GM12878 (cell line): ENCODE measurements at regions not wholly inside any gene's neighbourhood (a gene's known extent, or its start where the extent isn't known, plus 50 kb on each side); places are given as distances from the start of the nearest gene placed in this dataset.

Experiments used
- ATAC-seq: fragments of 200-7000 bp; cut with Tn5 transposase; 3 replicates; pipeline ENCODE4 v1.9.1; 2020; ENCODE audit warnings: mild to moderate bottlenecking, moderate library complexity
- BruUV-seq: library from RNA; stranded (reverse); fragments of 400-500 nt; replicated peaks from 2 replicates; lab custom pipeline; 2021; lab: Mats Ljungman, UMichigan
- CTCF ChIA-PET: fragments of 300-600 bp; sonication (Branson Sonifier 250); formaldehyde crosslinking; extraction: SDS; loops from one replicate; lab custom pipeline; 2021; ENCODE audit warnings: inconsistent platforms; lab: Yijun Ruan, JAX
- POLR2A ChIA-PET: fragments of 350-600 bp; formaldehyde crosslinking; extraction: SDS; loops from one replicate; lab custom pipeline; 2021; ENCODE audit warnings: inconsistent platforms; lab: Charles Lee
- RAD21 ChIA-PET: fragments of 300-600 bp; sonication (Branson Sonifier 250); formaldehyde crosslinking; loops from one replicate; lab custom pipeline; 2023; ENCODE audit warnings: antibody characterized with exemption; ENCODE audit not compliant: unreplicated experiment; lab: Charles Lee
- SMC1A ChIA-PET: fragments of 300-600 bp; sonication (Branson Sonifier 250); formaldehyde crosslinking; loops from one replicate; lab custom pipeline; 2023; ENCODE audit not compliant: unreplicated experiment, uncharacterized antibody; lab: Charles Lee
- DNase-seq: peaks from one replicate; pipeline ENCODE4 v3.0.0-alpha.2; 2011; ENCODE audit warnings: low read depth, low spot score
- FAIRE-seq: peaks from 3 replicates; lab custom pipeline; 2011; peaks lifted over from hg19 to GRCh38; lab: Jason Lieb, UNC
- H2AFZ ChIP-seq: 2 replicates; pipeline ENCODE4 v1.6.0; 2011; ENCODE audit warnings: low read depth, low read length, control low read depth; ENCODE audit not compliant: control insufficient read depth
- H3K27ac ChIP-seq: 2 replicates; pipeline ENCODE4 v1.5.1; 2011; ENCODE audit warnings: control low read depth; ENCODE audit not compliant: control insufficient read depth, insufficient read depth
- H3K27me3 ChIP-seq, 2 experiments: replicated peaks in 1 of 2; 2 replicates each; pipeline versions ENCODE4 v1.6.0 to v1.6.1; 2011; ENCODE audit warnings: low read length in 1 of 2; ENCODE audit not compliant: control insufficient read depth in 2 of 2, insufficient read depth in 2 of 2
- H3K36me3 ChIP-seq, 2 experiments: 2 replicates each; pipeline ENCODE4 v1.5.1; 2011; ENCODE audit warnings: low read length in 1 of 2; ENCODE audit not compliant: control insufficient read depth in 2 of 2, insufficient read depth in 2 of 2
- H3K4me1 ChIP-seq: 2 replicates; pipeline ENCODE4 v1.6.1; 2011; ENCODE audit warnings: mild to moderate bottlenecking, low read length, moderate library complexity, mixed read lengths; ENCODE audit not compliant: control insufficient read depth, insufficient read depth
- H3K4me2 ChIP-seq: 2 replicates; pipeline ENCODE4 v1.6.0; 2011; ENCODE audit warnings: control low read depth; ENCODE audit not compliant: control insufficient read depth, insufficient read depth
- H3K4me3 ChIP-seq: fragments of 200-600 bp; sonication (generic); 2 replicates; pipeline ENCODE4 v1.5.1; 2016
- H3K79me2 ChIP-seq: 2 replicates; pipeline ENCODE4 v1.6.0; 2011; ENCODE audit warnings: low read length; ENCODE audit not compliant: control insufficient read depth, insufficient read depth
- H3K9ac ChIP-seq: 2 replicates; pipeline ENCODE4 v1.8.0; 2011; ENCODE audit warnings: low read length, control low read depth, mixed read lengths; ENCODE audit not compliant: control insufficient read depth, insufficient read depth
- H3K9me3 ChIP-seq: replicated peaks from 3 replicates; pipeline ENCODE4 v1.5.1; 2011; ENCODE audit warnings: mild to moderate bottlenecking, low read length; ENCODE audit not compliant: control insufficient read depth, insufficient read depth
- H4K20me1 ChIP-seq: 2 replicates; pipeline ENCODE4 v1.6.0; 2011; ENCODE audit not compliant: control insufficient read depth, insufficient read depth
- BHLHE40 ChIP-seq, 2 experiments: fragments of 450-650 bp in 1 of 2; IDR thresholded peaks; 2 replicates each; pipeline ENCODE4 v1.6.1; 2011 to 2017; ENCODE audit warnings: low read depth in 2 of 2, borderline replicate concordance in 1 of 2, improper control_type of control experiment in 1 of 2, low read length in 1 of 2, mild to moderate bottlenecking in 1 of 2
- CBFB ChIP-seq: IDR thresholded peaks from 2 replicates; pipeline ENCODE4 v1.6.1; 2016; ENCODE audit warnings: antibody characterized with exemption, low read depth
- CHD2 ChIP-seq: IDR thresholded peaks from 2 replicates; pipeline ENCODE4 v1.6.1; 2011; ENCODE audit warnings: low read depth, low read length, improper control_type of control experiment, borderline replicate concordance
- ETV6 ChIP-seq, 2 experiments: fragments of 450-650 bp in 1 of 2; IDR thresholded peaks in 1 of 2; conservative IDR thresholded peaks in 1 of 2; 2 replicates each; pipeline ENCODE4 v1.6.1; 2014; ENCODE audit warnings: antibody characterized with exemption in 1 of 2, borderline replicate concordance in 1 of 2, low read depth in 1 of 2, mild to moderate bottlenecking in 1 of 2, moderate library complexity in 1 of 2
- MTA2 ChIP-seq: fragments of 450-650 bp; IDR thresholded peaks from 2 replicates; pipeline ENCODE4 v1.6.1; 2016; ENCODE audit warnings: low read depth, mild to moderate bottlenecking, moderate library complexity
- MXI1 ChIP-seq: fragments of 150-350 bp; IDR thresholded peaks from 2 replicates; pipeline ENCODE4 v1.6.1; 2011; ENCODE audit warnings: low read depth, mild to moderate bottlenecking, inconsistent platforms, low read length, improper control_type of control experiment
- NRF1 ChIP-seq: conservative IDR thresholded peaks from 2 replicates; pipeline ENCODE4 v1.6.1; 2011; ENCODE audit warnings: mild to moderate bottlenecking, low read depth, low read length, improper control_type of control experiment
- RELA ChIP-seq: fragments of 450-650 bp; IDR thresholded peaks from 2 replicates; pipeline ENCODE4 v1.8.0; 2014; ENCODE audit warnings: borderline replicate concordance; ENCODE audit not compliant: partially characterized antibody
- SMC3 ChIP-seq: IDR thresholded peaks from 2 replicates; pipeline ENCODE4 v1.6.1; 2011; ENCODE audit warnings: low read length, improper control_type of control experiment, borderline replicate concordance
- SUZ12 ChIP-seq: fragments of 200-600 bp; sonication (generic); IDR thresholded peaks from one replicate; pipeline ENCODE4 v1.6.1; 2018; ENCODE audit warnings: antibody characterized with exemption, mild to moderate bottlenecking; ENCODE audit not compliant: unreplicated experiment
- TCF12 ChIP-seq: IDR thresholded peaks from 2 replicates; pipeline ENCODE4 v1.6.1; 2011; ENCODE audit warnings: low read depth, mild to moderate bottlenecking, low read length
- WGBS: methylation state at CpG from one replicate; pipeline ENCODE4 v1.1.6; 2016; ENCODE audit warnings: low lambda C conversion rate; ENCODE audit not compliant: insufficient replicate concordance, insufficient coverage; ENCODE audit errors: missing lambda C conversion rate; 5-methylcytosine and 5-hydroxymethylcytosine counted together
- in situ Hi-C: fragments of 300-500 bp; cut with MboI; formaldehyde crosslinking; loops from 9 replicates; pipeline ENCODE4 v1.14.3; 2018; ENCODE audit warnings: mixed read lengths
- intact Hi-C: fragments of 100-400 bp; cut with micrococcal nuclease; formaldehyde crosslinking; loops from one replicate; pipeline ENCODE4 v1.14.2; 2022; ENCODE audit not compliant: unreplicated experiment
- TF ChIP-seq, protein P1 (sequence below): IDR thresholded peaks from 2 replicates; pipeline ENCODE4 v1.6.1; 2011; ENCODE audit warnings: low read depth, low read length, improper control_type of control experiment, borderline replicate concordance

DNA sequence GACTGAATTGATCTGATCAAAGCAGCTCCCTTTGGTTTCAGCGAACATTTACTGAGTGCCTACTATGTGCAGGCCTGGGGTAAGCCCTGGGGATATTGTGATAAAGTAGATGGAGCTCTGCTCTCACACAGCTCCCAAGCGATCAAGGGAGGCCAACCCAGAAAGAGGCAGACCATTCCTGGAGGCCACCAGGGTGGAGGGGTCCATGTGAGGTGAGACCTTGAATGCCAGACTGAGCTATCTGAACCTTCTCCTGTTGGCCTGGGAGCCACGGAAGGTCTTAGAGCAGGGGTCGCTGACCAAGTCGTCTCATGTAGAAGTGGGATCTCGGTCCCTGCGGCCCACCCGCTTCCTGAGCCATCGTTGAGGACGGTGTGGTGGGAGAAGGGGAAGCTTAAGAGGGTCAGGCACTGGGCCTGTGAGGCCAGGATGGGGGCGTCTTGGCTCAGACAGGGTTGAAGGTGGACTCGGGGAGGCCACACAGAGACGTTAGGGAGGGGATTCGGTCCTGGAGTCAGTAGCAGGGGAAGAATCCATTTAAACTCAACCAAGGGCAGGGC is 62.2 kb upstream of the IL17B start:
- Histone ChIP-seq H2AFZ (no peak overlapping the region), H3K79me2 (no peaks in the 10 kb centered on the region), H3K4me3 (no peak overlapping the region), H3K9ac (no peak overlapping the region), H3K4me2 (no peak overlapping the region), H3K36me3 (no peaks in the 10 kb centered on the region; a peak in 1 of 4 replicates), H3K27me3 (peaks cover 0 to 3% of the 10 kb centered on the region in 2 experiments; a peak in 2 of 4 replicates), H3K9me3 (no peaks in the 10 kb centered on the region; the same call in 2 of the 3 replicates), H3K27ac (no peak overlapping the region), H4K20me1 (no peaks in the 10 kb centered on the region), H3K4me1 (no peaks in the 10 kb centered on the region)
- DNase-seq (no peak), FAIRE-seq (no peak), ATAC-seq (no peak)
- SMC1A ChIA-PET = interaction anchor here (0.6 to 4.6 kb wide), 7 partner anchors 9 to 177 kb away, joined by 3 to 27 read pairs (median 3); no protein-coding TSS in a partner anchor
- intact Hi-C loops = no loop called here
- POLR2A ChIA-PET = interaction anchor here (0.6 kb wide), 1 partner anchor 22 kb away, joined by 3 read pairs; no protein-coding TSS in a partner anchor
- no TSS peak for BruUV-seq
- WGBS = 47% methylated on average over 14 of the region's 14 CpGs
- in situ Hi-C loops = loop anchor here (5.0 kb wide), 1 partner anchor 121 kb away; no protein-coding TSS in a partner anchor
- no peak for TF ChIP-seq BHLHE40 (IDR thresholded peaks at IDR 0.05; ENCODE audit: borderline replicate concordance in 1 of 2, low read depth in 2 of 2, low read length in 1 of 2)
- TF ChIP-seq, protein P1, sequence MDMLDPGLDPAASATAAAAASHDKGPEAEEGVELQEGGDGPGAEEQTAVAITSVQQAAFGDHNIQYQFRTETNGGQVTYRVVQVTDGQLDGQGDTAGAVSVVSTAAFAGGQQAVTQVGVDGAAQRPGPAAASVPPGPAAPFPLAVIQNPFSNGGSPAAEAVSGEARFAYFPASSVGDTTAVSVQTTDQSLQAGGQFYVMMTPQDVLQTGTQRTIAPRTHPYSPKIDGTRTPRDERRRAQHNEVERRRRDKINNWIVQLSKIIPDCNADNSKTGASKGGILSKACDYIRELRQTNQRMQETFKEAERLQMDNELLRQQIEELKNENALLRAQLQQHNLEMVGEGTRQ = no peak
- TF ChIP-seq TCF12 = no peak
- TF ChIP-seq NRF1 = no peak
- no peak for TF ChIP-seq MTA2
- no peak for TF ChIP-seq ETV6 (conservative IDR thresholded peaks at IDR 0.05 in 1 of 2, IDR thresholded peaks at IDR 0.05 in 1 of 2; ENCODE audit: borderline replicate concordance in 1 of 2, low read depth in 1 of 2)
- TF ChIP-seq RELA = no peak
- TF ChIP-seq SMC3 = no peak
- no peak for TF ChIP-seq SUZ12
- no peak for TF ChIP-seq CBFB
- no peak for TF ChIP-seq CHD2
- TF ChIP-seq MXI1 = no peak
- RAD21 ChIA-PET = interaction anchor here (0.6 to 3.8 kb wide), 7 partner anchors 13 to 177 kb away, joined by 3 to 27 read pairs (median 5); partner anchors contain the start of gene CSNK1A1
- CTCF ChIA-PET = interaction anchor here (0.7 to 11.2 kb wide), 19 partner anchors 7 to 176 kb away, joined by 3 to 108 read pairs (median 5); partner anchors contain the start of gene CSNK1A1
